AG10803 (cell line): ENCODE measurements at regions not wholly inside any gene's neighbourhood (a gene's known extent, or its start where the extent isn't known, plus 50 kb on each side); places are given as distances from the start of the nearest gene placed in this dataset.
"Not testable (repeated sequence)": the region's sequence is repeated elsewhere in the genome, so short reads cannot be mapped to it uniquely, and the experiment has no call there.

ENCODE experiments used
- DNase-seq: peaks from one replicate; pipeline ENCODE4 v3.0.0; 2010; ENCODE audit warnings: low read depth
- H3K4me3 ChIP-seq: 2 replicates; pipeline ENCODE4 v1.5.1; 2011; ENCODE audit warnings: mild to moderate bottlenecking, low read length, control low read depth
- CTCF ChIP-seq: conservative IDR thresholded peaks from 2 replicates; pipeline ENCODE4 v1.5.1; 2011; ENCODE audit warnings: mild to moderate bottlenecking, low read length, control low read depth, inconsistent platforms

DNA sequence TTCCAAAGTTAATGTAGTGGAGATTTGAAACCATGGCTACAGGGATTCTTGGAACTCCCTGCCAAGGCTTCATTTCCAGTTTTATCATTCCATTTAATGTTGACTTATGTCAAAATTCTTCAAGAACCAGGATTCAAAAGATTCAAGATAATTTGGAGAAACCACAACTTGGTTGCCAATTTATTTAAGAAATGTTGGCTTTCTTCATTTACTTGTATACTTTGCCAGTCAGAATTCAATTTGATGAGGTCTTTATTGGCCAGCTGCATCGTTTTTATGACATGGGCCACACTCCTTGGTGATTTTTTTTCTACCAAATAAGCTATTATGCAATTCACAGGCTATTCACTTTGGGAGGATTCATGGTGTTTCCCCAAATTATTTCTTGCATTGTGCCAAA lies 53.1 kb upstream of the RASEF start:
- DNase-seq = no peak
- H3K4me3 ChIP-seq = no peak overlapping the region
- TF ChIP-seq CTCF = no peak

DNA sequence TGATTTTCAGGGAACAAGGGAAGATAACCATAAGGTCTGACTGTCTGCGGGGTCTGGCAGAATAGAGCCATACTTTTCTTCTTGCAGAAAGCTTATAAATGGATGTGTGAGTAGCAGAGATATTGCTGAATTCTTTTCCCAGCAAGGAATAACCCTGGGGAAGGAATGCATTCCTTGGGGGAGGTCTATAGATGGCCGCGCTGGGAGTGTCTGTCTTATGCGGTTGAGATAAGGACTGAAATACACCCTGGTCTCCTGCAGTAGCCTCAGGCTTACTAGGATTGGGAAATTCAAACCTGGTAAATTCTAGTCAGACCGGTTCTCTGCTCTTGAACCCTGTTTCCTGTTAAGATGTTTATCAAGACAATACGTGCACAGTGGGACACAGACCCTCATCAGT lies 50.5 kb upstream of the RASEF start:
- not testable (repeated sequence) for H3K4me3 ChIP-seq, DNase-seq
